Left ventricle myocardium inferior (tissue), 1 donor: ENCODE measurements at regions not wholly inside any gene's neighbourhood (a gene's known extent, or its start where the extent isn't known, plus 50 kb on each side); places are given as distances from the start of the nearest gene placed in this dataset.

ENCODE experiments used
- DNase-seq: peaks from one replicate; pipeline ENCODE4 v3.0.0-alpha.2; 2020
- H3K27ac ChIP-seq: fragments of 200-600 bp; replicated peaks from 2 replicates; pipeline ENCODE4 v1.8.0; 2021
- H3K27me3 ChIP-seq: fragments of 200-600 bp; 2 replicates; pipeline ENCODE4 v1.8.0; 2021; ENCODE audit warnings: low read depth
- H3K36me3 ChIP-seq: fragments of 200-600 bp; 2 replicates; pipeline ENCODE4 v1.8.0; 2021
- H3K4me1 ChIP-seq: fragments of 200-600 bp; 2 replicates; pipeline ENCODE4 v1.8.0; 2021
- H3K4me3 ChIP-seq: fragments of 200-600 bp; 2 replicates; pipeline ENCODE4 v1.8.0; 2021; ENCODE audit warnings: mild to moderate bottlenecking, moderate library complexity
- H3K9me3 ChIP-seq: fragments of 200-600 bp; replicated peaks from 2 replicates; pipeline ENCODE4 v1.8.0; 2021
- CTCF ChIP-seq: fragments of 200-600 bp; IDR thresholded peaks from 2 replicates; pipeline ENCODE4 v1.8.0; 2021; ENCODE audit warnings: antibody characterized with exemption, mild to moderate bottlenecking, borderline replicate concordance
- intact Hi-C: fragments of 100-400 bp; cut with micrococcal nuclease; formaldehyde crosslinking; loops from one replicate; pipeline ENCODE4 v1.11.0; 2022
- donor health status: DM: no; HTN: yes; CAD: no; lungs with severe emphysema.

- Histone ChIP-seq H3K27ac (no peak overlapping the region), H3K36me3 (no peaks in the 10 kb centered on the region), H3K4me3 (no peak overlapping the region), H3K9me3 (no peaks in the 10 kb centered on the region), H3K4me1 (no peaks in the 10 kb centered on the region), H3K27me3 (no peaks in the 10 kb centered on the region)
- no peak for DNase-seq
- no peak for TF ChIP-seq CTCF
- intact Hi-C loops: no loop called here
Observed at GRCh38 chr3:28986922-28987321, 293.9 kb upstream of the RBMS3 start.

GRCh38 chr3:28989646-28990089, 291.2 kb upstream of the RBMS3 start:
- Histone ChIP-seq H3K4me1 (no peaks in the 10 kb centered on the region), H3K27me3 (no peaks in the 10 kb centered on the region), H3K27ac (no peak overlapping the region), H3K4me3 (no peak overlapping the region), H3K9me3 (peaks cover 2% of the 10 kb centered on the region), H3K36me3 (no peaks in the 10 kb centered on the region)
- DNase-seq: no peak
- TF ChIP-seq CTCF: no peak
- intact Hi-C loops: no loop called here

- TF ChIP-seq CTCF: no peak
- no peak for DNase-seq
- Histone ChIP-seq H3K27ac (no peak overlapping the region), H3K36me3 (no peaks in the 10 kb centered on the region), H3K4me1 (no peaks in the 10 kb centered on the region), H3K4me3 (no peak overlapping the region), H3K27me3 (no peaks in the 10 kb centered on the region), H3K9me3 (peaks cover 21% of the 10 kb centered on the region)
- intact Hi-C loops: no loop called here
Observed at GRCh38 chr3:28994161-28994905, 286.5 kb upstream of the RBMS3 start.

GRCh38 chr3:29004885-29005599, 275.8 kb upstream of the RBMS3 start:
- TF ChIP-seq CTCF: no peak
- Histone ChIP-seq H3K9me3 (no peaks in the 10 kb centered on the region), H3K27ac (no peak overlapping the region), H3K36me3 (no peaks in the 10 kb centered on the region), H3K4me3 (no peak overlapping the region), H3K4me1 (no peaks in the 10 kb centered on the region), H3K27me3 (no peaks in the 10 kb centered on the region)
- intact Hi-C loops: no loop called here
- DNase-seq: no peak

- intact Hi-C loops: no loop called here
- no peaks in the 10 kb centered on the region for H3K9me3 ChIP-seq
- no peaks in the 10 kb centered on the region for H3K4me1 ChIP-seq
- H3K27ac ChIP-seq: no peak overlapping the region
- no peak overlapping the region for H3K4me3 ChIP-seq
- H3K36me3 ChIP-seq: no peaks in the 10 kb centered on the region
- no peaks in the 10 kb centered on the region for H3K27me3 ChIP-seq
- no peak for TF ChIP-seq CTCF
- no peak for DNase-seq
Observed at GRCh38 chr3:29005862-29006261, 275.0 kb upstream of the RBMS3 start.
